GM12878 (cell line): ENCODE measurements at regions not wholly inside any gene's neighbourhood (a gene's known extent, or its start where the extent isn't known, plus 50 kb on each side); places are given as distances from the start of the nearest gene placed in this dataset.

Experiments
- BHLHE40 ChIP-seq, 2 experiments: fragments of 450-650 bp in 1 of 2; IDR thresholded peaks; 2 replicates each; pipeline ENCODE4 v1.6.1; 2011 to 2017; ENCODE audit warnings: low read depth in 2 of 2, borderline replicate concordance in 1 of 2, improper control_type of control experiment in 1 of 2, low read length in 1 of 2, mild to moderate bottlenecking in 1 of 2
- CTCF ChIP-seq, 3 experiments: IDR thresholded peaks in 2 of 3; conservative IDR thresholded peaks in 1 of 3; 2 replicates each; pipeline ENCODE4 v1.5.1; 2011; ENCODE audit warnings: low read depth in 3 of 3, low read length in 3 of 3, mild to moderate bottlenecking in 3 of 3, control low read depth in 2 of 3, moderate library complexity in 2 of 3, inconsistent platforms in 1 of 3, mixed read lengths in 1 of 3; ENCODE audit not compliant: control insufficient read depth in 2 of 3, insufficient read depth in 1 of 3; ENCODE audit errors: extremely low read depth in 1 of 3
- TF ChIP-seq, protein P1 (sequence below): IDR thresholded peaks from 2 replicates; pipeline ENCODE4 v1.6.1; 2011; ENCODE audit warnings: low read depth, mild to moderate bottlenecking, low read length, moderate library complexity, borderline replicate concordance; ENCODE audit errors: extremely low read depth

DNA sequence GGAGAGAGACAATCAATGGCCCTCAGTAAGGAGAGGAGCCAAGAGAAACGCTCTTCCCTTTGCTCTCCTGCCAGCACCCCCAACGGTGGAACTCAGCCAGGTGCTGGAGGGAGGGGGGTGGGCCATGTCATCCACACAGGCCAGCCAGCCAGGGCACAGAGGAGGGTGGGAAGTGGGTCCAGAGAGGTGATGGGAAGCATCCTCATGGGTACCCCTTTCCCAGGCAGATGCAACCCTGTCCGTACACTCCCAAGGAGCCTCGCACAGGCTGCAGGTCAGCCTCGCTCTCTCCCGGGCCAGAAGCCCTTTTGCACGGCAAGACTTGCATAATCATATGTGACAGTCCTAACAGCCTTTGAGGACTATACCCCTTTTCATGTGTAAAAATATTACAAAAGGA, 142.0 kb upstream of the NAMPT start:
- no peak for TF ChIP-seq BHLHE40 (IDR thresholded peaks at IDR 0.05; ENCODE audit: borderline replicate concordance in 1 of 2, low read depth in 2 of 2, low read length in 1 of 2)
- TF ChIP-seq, protein P1, sequence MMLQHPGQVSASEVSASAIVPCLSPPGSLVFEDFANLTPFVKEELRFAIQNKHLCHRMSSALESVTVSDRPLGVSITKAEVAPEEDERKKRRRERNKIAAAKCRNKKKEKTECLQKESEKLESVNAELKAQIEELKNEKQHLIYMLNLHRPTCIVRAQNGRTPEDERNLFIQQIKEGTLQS = no peak
- no peak for TF ChIP-seq CTCF (IDR thresholded peaks at IDR 0.05 in 2 of 3, conservative IDR thresholded peaks at IDR 0.05 in 1 of 3; ENCODE audit: control insufficient read depth in 2 of 3, extremely low read depth in 1 of 3, insufficient read depth in 1 of 3, low read depth in 3 of 3, low read length in 3 of 3)
